DOHH2 (cell line): ENCODE measurements at regions not wholly inside any gene's neighbourhood (a gene's known extent, or its start where the extent isn't known, plus 50 kb on each side); places are given as distances from the start of the nearest gene placed in this dataset.

Source experiments
- CTCF ChIP-seq: fragments of 200-600 bp; sonication (generic); IDR thresholded peaks from one replicate; pipeline ENCODE4 v1.5.1; 2014; ENCODE audit warnings: antibody characterized with exemption, mild to moderate bottlenecking, low read depth, low read length; ENCODE audit not compliant: poor library complexity, severe bottlenecking
- EZH2phosphoT487 ChIP-seq: fragments of 200-600 bp; sonication (generic); IDR thresholded peaks from 2 replicates; pipeline ENCODE4 v1.6.1; 2017; ENCODE audit warnings: borderline replicate concordance, mild to moderate bottlenecking, antibody characterized with exemption, low read length, moderate library complexity, mixed read lengths

- TF ChIP-seq CTCF (no peak), EZH2phosphoT487 (no peak)
These were observed 118.9 kb upstream of the PLEKHG7 start for GRCh38 chr12:92583910-92584309.
